Endothelial cell of umbilical vein (primary cell): ENCODE measurements at regions not wholly inside any gene's neighbourhood (a gene's known extent, or its start where the extent isn't known, plus 50 kb on each side); places are given as distances from the start of the nearest gene placed in this dataset.

Experiments
- BruUV-seq: library from RNA; stranded (reverse); fragments of 400-500 nt; replicated peaks from 2 replicates; lab custom pipeline; 2021; lab: Mats Ljungman, UMichigan
- CTCF ChIA-PET: fragments of 300-600, 350-600 bp; sonication (Branson Sonifier 250); formaldehyde crosslinking; loops from one replicate; lab custom pipeline; 2021; ENCODE audit warnings: antibody characterized with exemption, inconsistent platforms; lab: Charles Lee
- POLR2A ChIA-PET: fragments of 300-600, 350-600 bp; sonication (Branson Sonifier 250); formaldehyde crosslinking; loops from one replicate; lab custom pipeline; 2021; ENCODE audit warnings: antibody characterized with exemption, inconsistent platforms; lab: Charles Lee
- DNase-seq: peaks from one replicate; pipeline ENCODE4 v3.0.0-alpha.2; 2011; ENCODE audit warnings: low read depth, low spot score
- FAIRE-seq: peaks from 2 replicates; lab custom pipeline; 2011; peaks lifted over from hg19 to GRCh38; lab: Jason Lieb, UNC
- H2AFZ ChIP-seq: 2 replicates; pipeline ENCODE4 v1.6.0; 2012; ENCODE audit warnings: low read depth, low read length, control low read depth, inconsistent platforms
- H3K27ac ChIP-seq: 2 replicates; pipeline ENCODE4 v1.5.1; 2011; ENCODE audit warnings: low read depth, mild to moderate bottlenecking, control low read depth, low read length, moderate library complexity; ENCODE audit not compliant: insufficient read depth
- H3K27me3 ChIP-seq, 2 experiments: 2 replicates each; pipeline versions ENCODE4 v1.6.0 to v1.6.1; 2011; ENCODE audit warnings: low read length in 2 of 2, mixed read lengths in 1 of 2; ENCODE audit not compliant: control insufficient read depth in 2 of 2, insufficient read depth in 2 of 2
- H3K36me3 ChIP-seq, 2 experiments: 2 replicates in 1 of 2; 3 replicates in 1 of 2; pipeline ENCODE4 v1.5.1; 2011; ENCODE audit warnings: low read length in 2 of 2, mild to moderate bottlenecking in 1 of 2, moderate library complexity in 1 of 2; ENCODE audit not compliant: control insufficient read depth in 2 of 2, insufficient read depth in 2 of 2; ENCODE audit errors: extremely low read depth in 1 of 2
- H3K4me1 ChIP-seq: 3 replicates; pipeline ENCODE4 v1.5.1; 2011; ENCODE audit warnings: mild to moderate bottlenecking, low read length; ENCODE audit not compliant: control insufficient read depth, insufficient read depth; ENCODE audit errors: extremely low read depth
- H3K4me2 ChIP-seq: 2 replicates; pipeline ENCODE4 v1.6.1; 2011; ENCODE audit warnings: low read length, control low read depth, mixed read lengths; ENCODE audit not compliant: insufficient read depth
- H3K4me3 ChIP-seq, 3 experiments: fragments of 200-600 bp in 1 of 3; sonication (generic), shearing (Covaris generic) in 1 of 3; replicated peaks in 1 of 3; 2 replicates each; pipeline ENCODE4 v1.5.1; 2011 to 2016; ENCODE audit warnings: control low read depth in 3 of 3, low read length in 3 of 3, mild to moderate bottlenecking in 2 of 3, inconsistent platforms in 1 of 3, low read depth in 1 of 3, moderate library complexity in 1 of 3; ENCODE audit not compliant: insufficient read depth in 1 of 3
- H3K79me2 ChIP-seq: 2 replicates; pipeline ENCODE4 v1.6.0; 2012; ENCODE audit warnings: low read length, inconsistent platforms; ENCODE audit not compliant: control insufficient read depth, insufficient read depth
- H3K9ac ChIP-seq: replicated peaks from 2 replicates; pipeline ENCODE3; 2011; ENCODE audit warnings: low read length, control low read depth; ENCODE audit not compliant: insufficient read depth; ENCODE audit errors: extremely low read depth
- H3K9me1 ChIP-seq: replicated peaks from 3 replicates; pipeline ENCODE4 v1.6.0; 2011; ENCODE audit warnings: mild to moderate bottlenecking, low read length; ENCODE audit not compliant: control insufficient read depth, insufficient read depth; ENCODE audit errors: extremely low read depth
- H3K9me3 ChIP-seq: replicated peaks from 2 replicates; pipeline ENCODE4 v1.5.1; 2012; ENCODE audit warnings: low read length, inconsistent platforms; ENCODE audit not compliant: control insufficient read depth, insufficient read depth
- H4K20me1 ChIP-seq: replicated peaks from 2 replicates; pipeline ENCODE3; 2011; ENCODE audit warnings: mild to moderate bottlenecking, low read length; ENCODE audit not compliant: control insufficient read depth, insufficient read depth; ENCODE audit errors: extremely low read depth
- EZH2 ChIP-seq: IDR thresholded peaks from 2 replicates; pipeline ENCODE4 v1.6.1; 2012; ENCODE audit warnings: borderline replicate concordance, low read depth, mild to moderate bottlenecking, moderate library complexity, low read length, inconsistent platforms; ENCODE audit not compliant: severe bottlenecking
- FOS ChIP-seq: IDR thresholded peaks from 2 replicates; pipeline ENCODE4 v1.6.1; 2011; ENCODE audit warnings: mild to moderate bottlenecking, low read length, moderate library complexity, borderline replicate concordance; ENCODE audit not compliant: insufficient read depth
- GATA2 ChIP-seq: IDR thresholded peaks from 2 replicates; pipeline ENCODE4 v1.7.0; 2011; ENCODE audit warnings: low read depth, mild to moderate bottlenecking, moderate library complexity, mixed read lengths, low read length; ENCODE audit not compliant: insufficient read length, insufficient read depth
- JUN ChIP-seq: IDR thresholded peaks from 2 replicates; pipeline ENCODE4 v1.6.1; 2011; ENCODE audit warnings: borderline replicate concordance, low read depth; ENCODE audit not compliant: insufficient read length, insufficient read depth
- MYC ChIP-seq: IDR thresholded peaks from one replicate; pipeline ENCODE4 v1.6.1; 2011; ENCODE audit warnings: mild to moderate bottlenecking, low read depth, low read length
- POLR2A ChIP-seq: IDR thresholded peaks from 2 replicates; pipeline ENCODE4 v1.6.1; 2012; ENCODE audit warnings: low read depth, mild to moderate bottlenecking, control low read depth, low read length
- POLR2AphosphoS5 ChIP-seq: IDR thresholded peaks from 2 replicates; pipeline ENCODE4 v1.6.1; 2012; ENCODE audit warnings: low read depth, mild to moderate bottlenecking, control low read depth, low read length, moderate library complexity; ENCODE audit not compliant: insufficient read depth
- dilution Hi-C: fragments of 300-500 bp; cut with MboI; formaldehyde crosslinking; loops from one replicate; pipeline ENCODE4 v1.15.0; 2019; ENCODE audit warnings: low sequenced_read_pairs; ENCODE audit not compliant: extremely low pct_ligation_motif_present
- intact Hi-C: fragments of 100-400 bp; cut with micrococcal nuclease; formaldehyde crosslinking; loops from one replicate; pipeline ENCODE4 v1.10.0; 2022
- TF ChIP-seq, protein P1 (sequence below), 2 donors: IDR thresholded peaks; 1 replicate in 1 of 2; 2 replicates in 1 of 2; pipeline ENCODE4 v1.5.1; 2011; ENCODE audit warnings: low read length in 2 of 2, mild to moderate bottlenecking in 2 of 2, moderate library complexity in 2 of 2, control low read depth in 1 of 2, inconsistent platforms in 1 of 2, low read depth in 1 of 2; ENCODE audit not compliant: insufficient read depth in 1 of 2; ENCODE audit errors: extremely low read depth in 1 of 2
- TF ChIP-seq, protein P2 (sequence below): IDR thresholded peaks from 2 replicates; pipeline ENCODE4 v1.6.1; 2011; ENCODE audit not compliant: insufficient read depth, insufficient read length

- intact Hi-C loops (no loop called here), dilution Hi-C loops (no loop called here)
- H3K9me1 ChIP-seq = no peaks in the 10 kb centered on the region
- CTCF ChIA-PET = no interaction called here
- no peaks in the 10 kb centered on the region for H4K20me1 ChIP-seq
- H3K9ac ChIP-seq = no peak overlapping the region
- no peaks in the 10 kb centered on the region for H3K27me3 ChIP-seq
- no peaks in the 10 kb centered on the region for H3K79me2 ChIP-seq
- TF ChIP-seq, protein P1, sequence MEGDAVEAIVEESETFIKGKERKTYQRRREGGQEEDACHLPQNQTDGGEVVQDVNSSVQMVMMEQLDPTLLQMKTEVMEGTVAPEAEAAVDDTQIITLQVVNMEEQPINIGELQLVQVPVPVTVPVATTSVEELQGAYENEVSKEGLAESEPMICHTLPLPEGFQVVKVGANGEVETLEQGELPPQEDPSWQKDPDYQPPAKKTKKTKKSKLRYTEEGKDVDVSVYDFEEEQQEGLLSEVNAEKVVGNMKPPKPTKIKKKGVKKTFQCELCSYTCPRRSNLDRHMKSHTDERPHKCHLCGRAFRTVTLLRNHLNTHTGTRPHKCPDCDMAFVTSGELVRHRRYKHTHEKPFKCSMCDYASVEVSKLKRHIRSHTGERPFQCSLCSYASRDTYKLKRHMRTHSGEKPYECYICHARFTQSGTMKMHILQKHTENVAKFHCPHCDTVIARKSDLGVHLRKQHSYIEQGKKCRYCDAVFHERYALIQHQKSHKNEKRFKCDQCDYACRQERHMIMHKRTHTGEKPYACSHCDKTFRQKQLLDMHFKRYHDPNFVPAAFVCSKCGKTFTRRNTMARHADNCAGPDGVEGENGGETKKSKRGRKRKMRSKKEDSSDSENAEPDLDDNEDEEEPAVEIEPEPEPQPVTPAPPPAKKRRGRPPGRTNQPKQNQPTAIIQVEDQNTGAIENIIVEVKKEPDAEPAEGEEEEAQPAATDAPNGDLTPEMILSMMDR (IDR thresholded peaks at IDR 0.05; ENCODE audit: extremely low read depth in 1 of 2, insufficient read depth in 1 of 2, low read depth in 1 of 2, low read length in 2 of 2) = no peak
- no peak for TF ChIP-seq POLR2AphosphoS5
- TF ChIP-seq FOS = no peak
- no peak for TF ChIP-seq GATA2
- no peak for TF ChIP-seq EZH2
- no peak for TF ChIP-seq POLR2A
- no peak for TF ChIP-seq MYC
- BruUV-seq = no TSS peak
- no peaks in the 10 kb centered on the region for H3K4me1 ChIP-seq
- no peak overlapping the region for H3K4me2 ChIP-seq
- peaks cover 1% of the 10 kb centered on the region for H3K9me3 ChIP-seq
- no peak overlapping the region for H3K4me3 ChIP-seq
- POLR2A ChIA-PET = no interaction called here
- no peak overlapping the region for H2AFZ ChIP-seq
- FAIRE-seq (no peak), DNase-seq (no peak)
- H3K36me3 ChIP-seq = no peaks in the 10 kb centered on the region
- H3K27ac ChIP-seq = no peak overlapping the region
Observed at GRCh38 chr2:34810456-34810855, 1211.4 kb upstream of the FAM98A start.

GRCh38 chr2:34808426-34808825 lies 1209.3 kb upstream of the FAM98A start:
- no TSS peak for BruUV-seq
- no peak for FAIRE-seq

More at GRCh38 chr2:34808426-34808825, 1209.3 kb upstream of the FAM98A start:
- Histone ChIP-seq H3K27me3 (no peaks in the 10 kb centered on the region), H4K20me1 (no peaks in the 10 kb centered on the region), H3K4me1 (no peaks in the 10 kb centered on the region), H3K9ac (no peak overlapping the region), H3K36me3 (no peaks in the 10 kb centered on the region), H3K4me2 (no peak overlapping the region), H3K4me3 (no peak overlapping the region), H3K79me2 (no peaks in the 10 kb centered on the region), H2AFZ (no peak overlapping the region), H3K27ac (no peak overlapping the region), H3K9me1 (no peaks in the 10 kb centered on the region), H3K9me3 (no peaks in the 10 kb centered on the region)
- ChIA-PET POLR2A (interaction anchor here (0.7 kb wide), 1 partner anchor 447 kb away, joined by 3 read pairs; no protein-coding TSS in a partner anchor), CTCF (no interaction called here)
- intact Hi-C loops = no loop called here
- TF ChIP-seq JUN (no peak), MYC (no peak), GATA2 (no peak), FOS (no peak)
- TF ChIP-seq, protein P2, sequence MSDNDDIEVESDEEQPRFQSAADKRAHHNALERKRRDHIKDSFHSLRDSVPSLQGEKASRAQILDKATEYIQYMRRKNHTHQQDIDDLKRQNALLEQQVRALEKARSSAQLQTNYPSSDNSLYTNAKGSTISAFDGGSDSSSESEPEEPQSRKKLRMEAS = no peak
- DNase-seq = no peak
- dilution Hi-C loops = no loop called here
